Gastroesophageal sphincter (tissue), 4 donors: ENCODE measurements at regions not wholly inside any gene's neighbourhood (a gene's known extent, or its start where the extent isn't known, plus 50 kb on each side); places are given as distances from the start of the nearest gene placed in this dataset.

Experiments
- ATAC-seq: fragments of 150-250 bp; one replicate; pipeline ENCODE4 v1.9.1; 2016; ENCODE audit warnings: mild to moderate bottlenecking, moderate library complexity
- H3K27ac ChIP-seq, 4 donors: fragments of 200-600 bp; sonication (generic) in 3 of 4; 1 replicate in 3 of 4; 2 replicates in 1 of 4; pipeline ENCODE4 v1.5.1; 2016 to 2019
- H3K27me3 ChIP-seq: fragments of 200-600 bp; sonication (generic); one replicate; pipeline ENCODE4 v1.5.1; 2019
- H3K36me3 ChIP-seq, 2 donors: fragments of 200-600 bp; sonication (generic); one replicate each; pipeline ENCODE4 v1.5.1; 2019; ENCODE audit warnings: control low read depth in 1 of 2
- H3K4me1 ChIP-seq, 3 donors: fragments of 200-600 bp; sonication (generic); 1 replicate in 2 of 3; 2 replicates in 1 of 3; pipeline ENCODE4 v1.5.1; 2016 to 2019; ENCODE audit warnings: control low read depth in 2 of 3
- H3K4me3 ChIP-seq, 2 donors: fragments of 200-600 bp; sonication (generic); one replicate each; pipeline ENCODE4 v1.5.1; 2019; ENCODE audit warnings: mild to moderate bottlenecking in 1 of 2, moderate library complexity in 1 of 2
- H3K9me3 ChIP-seq, 3 donors: fragments of 200-600 bp; sonication (generic); one replicate each; pipeline ENCODE4 v1.5.1; 2017 to 2019; ENCODE audit warnings: control low read depth in 2 of 3
- EP300 ChIP-seq: sonication (generic); formaldehyde crosslinking; IDR thresholded peaks from one replicate; pipeline ENCODE4 v1.6.1; 2017; ENCODE audit warnings: antibody characterized with exemption, mild to moderate bottlenecking
- POLR2A ChIP-seq, 2 donors: fragments of 450-650 bp; IDR thresholded peaks; one replicate each; pipeline ENCODE4 v1.6.1; 2017; ENCODE audit warnings: antibody characterized with exemption in 2 of 2, mild to moderate bottlenecking in 2 of 2, moderate library complexity in 1 of 2
- POLR2AphosphoS5 ChIP-seq: sonication (generic); formaldehyde crosslinking; IDR thresholded peaks from one replicate; pipeline ENCODE4 v1.6.1; 2017; ENCODE audit warnings: antibody characterized with exemption
- WGBS, 2 donors: methylation state at CpG; one replicate each; pipeline ENCODE4 v1.1.5; 2018; ENCODE audit warnings: low coverage in 1 of 2; 5-methylcytosine and 5-hydroxymethylcytosine counted together
- TF ChIP-seq, protein P1 (sequence below), 4 experiments: fragments of 200-600 bp in 2 of 4; fragments of 450-650 bp in 2 of 4; sonication (generic) in 1 of 4; IDR thresholded peaks; one replicate each; pipeline ENCODE4 v1.5.1; 2017 to 2019; ENCODE audit warnings: antibody characterized with exemption in 4 of 4, mild to moderate bottlenecking in 2 of 4, moderate library complexity in 2 of 4

DNA sequence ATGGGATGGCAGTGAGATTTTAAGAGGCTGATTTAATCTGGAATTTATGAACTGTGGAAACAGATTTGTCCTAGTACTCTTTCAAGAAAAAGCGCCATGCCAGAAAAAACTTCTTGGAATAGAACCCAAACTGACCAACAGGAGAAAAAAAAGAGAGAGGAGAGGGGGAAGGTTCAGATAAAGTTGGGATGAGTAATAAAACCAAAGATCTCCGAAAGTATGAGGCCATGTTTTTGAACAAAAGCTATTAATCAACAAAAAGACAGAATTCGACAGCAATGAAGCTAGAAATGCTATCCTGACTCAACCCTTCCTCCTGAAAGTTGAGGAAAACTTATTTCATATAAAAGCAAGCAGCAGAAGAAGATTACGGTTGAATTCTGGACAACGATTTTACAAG lies 135.5 kb downstream of the CEMIP2 start:
- Histone ChIP-seq H3K9me3 (no peaks in the 10 kb centered on the region), H3K27ac (no peak overlapping the region), H3K27me3 (no peaks in the 10 kb centered on the region), H3K36me3 (no peaks in the 10 kb centered on the region), H3K4me1 (no peaks in the 10 kb centered on the region), H3K4me3 (no peak overlapping the region)
- WGBS, 2 donors, result 84 to 91% methylated on average over 5 of the region's 5 CpGs
- TF ChIP-seq POLR2A (IDR thresholded peaks at IDR 0.05) (no peak), EP300 (no peak), POLR2AphosphoS5 (no peak)
- TF ChIP-seq, protein P1, sequence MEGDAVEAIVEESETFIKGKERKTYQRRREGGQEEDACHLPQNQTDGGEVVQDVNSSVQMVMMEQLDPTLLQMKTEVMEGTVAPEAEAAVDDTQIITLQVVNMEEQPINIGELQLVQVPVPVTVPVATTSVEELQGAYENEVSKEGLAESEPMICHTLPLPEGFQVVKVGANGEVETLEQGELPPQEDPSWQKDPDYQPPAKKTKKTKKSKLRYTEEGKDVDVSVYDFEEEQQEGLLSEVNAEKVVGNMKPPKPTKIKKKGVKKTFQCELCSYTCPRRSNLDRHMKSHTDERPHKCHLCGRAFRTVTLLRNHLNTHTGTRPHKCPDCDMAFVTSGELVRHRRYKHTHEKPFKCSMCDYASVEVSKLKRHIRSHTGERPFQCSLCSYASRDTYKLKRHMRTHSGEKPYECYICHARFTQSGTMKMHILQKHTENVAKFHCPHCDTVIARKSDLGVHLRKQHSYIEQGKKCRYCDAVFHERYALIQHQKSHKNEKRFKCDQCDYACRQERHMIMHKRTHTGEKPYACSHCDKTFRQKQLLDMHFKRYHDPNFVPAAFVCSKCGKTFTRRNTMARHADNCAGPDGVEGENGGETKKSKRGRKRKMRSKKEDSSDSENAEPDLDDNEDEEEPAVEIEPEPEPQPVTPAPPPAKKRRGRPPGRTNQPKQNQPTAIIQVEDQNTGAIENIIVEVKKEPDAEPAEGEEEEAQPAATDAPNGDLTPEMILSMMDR (IDR thresholded peaks at IDR 0.05), result no peak
- no peak for ATAC-seq

DNA sequence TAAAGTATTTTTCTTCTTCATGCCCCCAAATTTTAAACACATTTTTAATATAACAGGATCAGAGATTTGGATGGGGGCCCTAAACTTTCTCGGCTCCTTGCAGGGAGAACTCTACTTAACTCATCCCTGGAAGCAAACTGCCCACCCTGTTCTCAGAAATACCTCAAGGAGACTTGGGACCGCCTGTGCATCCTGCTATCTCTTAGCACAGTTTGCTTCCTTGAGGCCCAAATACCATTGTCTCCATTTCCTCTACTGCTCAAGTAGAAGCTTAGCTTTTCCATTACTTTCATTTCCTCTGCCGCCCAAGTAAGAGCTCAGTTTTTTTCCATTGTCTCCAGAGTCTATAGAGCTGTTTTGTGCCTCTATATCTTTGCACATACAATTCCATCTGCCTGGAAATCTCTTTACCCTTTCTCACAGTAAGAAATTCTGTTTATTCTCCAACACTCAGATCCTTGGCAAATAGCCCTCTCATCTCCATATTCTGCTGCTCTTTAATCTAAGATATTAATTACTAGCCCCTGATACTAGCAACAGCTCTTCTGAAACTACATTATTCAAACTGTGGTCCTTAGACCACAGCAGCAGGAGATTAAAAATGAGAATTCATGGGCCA lies 137.8 kb downstream of the CEMIP2 start:
- H3K4me1 ChIP-seq, result no peaks in the 10 kb centered on the region
- H3K9me3 ChIP-seq, result no peaks in the 10 kb centered on the region
- no peak for ATAC-seq
- WGBS, 2 donors, result 57 to 75% methylated on average over 3 of the region's 3 CpGs
- TF ChIP-seq EP300 (no peak), POLR2A (IDR thresholded peaks at IDR 0.05) (no peak), POLR2AphosphoS5 (no peak)
- TF ChIP-seq, protein P1 (IDR thresholded peaks at IDR 0.05), result no peak
- no peak overlapping the region for H3K4me3 ChIP-seq
- no peak overlapping the region for H3K27ac ChIP-seq
- no peaks in the 10 kb centered on the region for H3K36me3 ChIP-seq
- no peaks in the 10 kb centered on the region for H3K27me3 ChIP-seq

DNA sequence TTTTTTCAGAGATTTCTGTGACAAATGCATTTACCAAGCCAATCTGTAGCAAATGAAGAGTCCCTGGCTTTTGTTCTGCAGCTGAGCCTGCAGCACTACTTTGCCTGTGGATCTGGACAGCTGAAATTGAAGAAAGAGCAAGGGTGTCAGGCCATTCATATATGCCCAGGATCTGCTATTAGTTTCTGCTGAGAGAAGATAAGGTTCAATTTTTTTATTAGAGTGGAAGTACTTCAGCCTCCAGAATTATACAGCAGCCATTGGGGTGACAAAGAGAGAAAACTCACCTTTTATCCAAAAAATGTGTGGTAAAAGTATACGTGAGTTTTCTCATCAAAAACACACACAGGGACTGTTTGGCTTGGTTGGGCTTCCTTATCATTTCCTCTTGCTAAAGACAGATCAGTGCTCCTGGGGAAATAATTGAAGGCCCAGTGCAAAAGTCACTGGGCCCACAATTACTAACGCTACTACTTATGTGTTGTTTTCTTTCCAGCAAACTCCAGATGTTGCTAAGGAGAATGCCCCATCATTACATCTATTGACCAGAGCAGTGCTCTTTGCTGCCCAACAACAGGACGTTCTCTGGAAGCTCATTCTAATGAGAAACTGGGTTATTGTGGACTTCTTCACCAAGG lies 138.6 kb downstream of the CEMIP2 start:
- TF ChIP-seq, protein P1 (IDR thresholded peaks at IDR 0.05), result no peak
- TF ChIP-seq POLR2A (IDR thresholded peaks at IDR 0.05), result no peak
- no peak for TF ChIP-seq POLR2AphosphoS5
- no peak for TF ChIP-seq EP300
- no peaks in the 10 kb centered on the region for H3K9me3 ChIP-seq
- H3K36me3 ChIP-seq, result no peaks in the 10 kb centered on the region
- WGBS, 2 donors, result 45 to 78% methylated on average over 2 to 3 of the region's 3 CpGs
- ATAC-seq, result no peak
- H3K4me1 ChIP-seq, result no peaks in the 10 kb centered on the region
- H3K4me3 ChIP-seq, result no peak overlapping the region
- H3K27ac ChIP-seq, result no peak overlapping the region
- no peaks in the 10 kb centered on the region for H3K27me3 ChIP-seq

DNA sequence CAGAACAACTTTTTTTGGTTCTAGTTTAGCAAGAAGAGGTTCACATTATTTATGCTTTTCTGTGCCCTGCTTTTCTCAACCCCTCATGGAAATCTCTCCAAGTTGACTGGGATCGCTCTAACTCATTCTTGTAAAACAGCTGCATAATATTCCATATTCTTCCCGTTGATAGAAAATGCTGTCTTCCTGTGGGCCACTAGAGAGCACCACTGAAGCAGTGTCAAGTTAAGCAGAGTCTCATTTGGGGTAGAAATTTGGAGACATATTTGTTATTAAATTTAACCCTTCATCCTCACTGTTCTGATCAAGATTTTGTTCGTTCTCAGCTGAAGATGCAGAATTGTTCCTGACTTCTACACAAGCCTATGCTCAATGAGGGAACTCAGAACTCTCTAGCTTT lies 140.1 kb downstream of the CEMIP2 start:
- Histone ChIP-seq H3K27ac (no peak overlapping the region), H3K36me3 (no peaks in the 10 kb centered on the region), H3K27me3 (no peaks in the 10 kb centered on the region), H3K9me3 (no peaks in the 10 kb centered on the region), H3K4me1 (no peaks in the 10 kb centered on the region), H3K4me3 (no peak overlapping the region)
- TF ChIP-seq, protein P1 (IDR thresholded peaks at IDR 0.05), result peak in 2 of 4 experiments; percentile 14 to 26
- TF ChIP-seq EP300 (no peak), POLR2AphosphoS5 (no peak), POLR2A (IDR thresholded peaks at IDR 0.05) (no peak)
- ATAC-seq, result no peak
- WGBS, 2 donors, result 76 to 100% methylated on average over 3 of the region's 3 CpGs

DNA sequence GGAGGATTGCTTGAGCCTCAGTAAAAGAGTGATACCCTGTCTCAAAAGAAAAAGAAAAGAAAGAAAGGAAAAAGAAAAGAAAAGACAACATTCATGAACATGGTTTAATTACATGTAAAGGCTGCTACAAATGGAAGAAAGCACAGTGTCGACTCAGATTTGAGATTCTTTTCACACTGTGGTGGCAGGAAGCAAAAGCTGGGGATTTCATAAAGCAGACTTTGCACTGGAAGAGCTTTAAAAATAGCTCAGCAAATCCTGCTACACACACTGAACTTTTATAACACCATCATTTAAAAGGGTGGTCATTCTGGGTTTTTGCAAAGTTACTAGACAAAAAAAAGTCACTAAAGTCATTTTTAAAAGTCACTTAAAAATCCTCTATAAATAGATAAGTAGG lies 140.8 kb downstream of the CEMIP2 start:
- TF ChIP-seq EP300, result no peak
- TF ChIP-seq POLR2AphosphoS5, result no peak
- TF ChIP-seq POLR2A (IDR thresholded peaks at IDR 0.05), result no peak
- TF ChIP-seq, protein P1 (IDR thresholded peaks at IDR 0.05), result no peak
- Histone ChIP-seq H3K27ac (no peak overlapping the region), H3K4me1 (no peaks in the 10 kb centered on the region), H3K36me3 (no peaks in the 10 kb centered on the region), H3K4me3 (no peak overlapping the region), H3K9me3 (no peaks in the 10 kb centered on the region), H3K27me3 (no peaks in the 10 kb centered on the region)
- ATAC-seq, result no peak
- WGBS, 2 donors, result 31 to 44% methylated on average over 1 of the region's 1 CpG
